RWPE2 (cell line): ENCODE measurements at regions not wholly inside any gene's neighbourhood (a gene's known extent, or its start where the extent isn't known, plus 50 kb on each side); places are given as distances from the start of the nearest gene placed in this dataset.

Source experiments
- ATAC-seq: fragments of 200-7000 bp; cut with Tn5 transposase; 3 replicates; pipeline ENCODE4 v1.9.1; 2021; ENCODE audit warnings: low read depth
- DNase-seq: peaks from one replicate; pipeline ENCODE4 v3.0.0-alpha.2; 2020; ENCODE audit warnings: low spot score
- H3K27ac ChIP-seq: fragments of 450-650 bp; 2 replicates; pipeline ENCODE4 v1.5.1; 2017; ENCODE audit warnings: mild to moderate bottlenecking; ENCODE audit not compliant: poor library complexity, severe bottlenecking
- H3K27me3 ChIP-seq: fragments of 250-450 bp; sonication (Bioruptor Pico); 2 replicates; pipeline ENCODE4 v1.5.1; 2021; ENCODE audit warnings: mild to moderate bottlenecking, moderate library complexity; ENCODE audit not compliant: insufficient read depth, poor library complexity, severe bottlenecking
- H3K36me3 ChIP-seq: fragments of 250-450 bp; sonication (Bioruptor Pico); 2 replicates; pipeline ENCODE4 v1.5.1; 2020; ENCODE audit warnings: low read depth, mild to moderate bottlenecking, moderate library complexity
- H3K4me1 ChIP-seq: fragments of 250-450 bp; sonication (Bioruptor Pico); 2 replicates; pipeline ENCODE4 v1.5.1; 2021; ENCODE audit warnings: mild to moderate bottlenecking, moderate library complexity; ENCODE audit not compliant: insufficient read depth, poor library complexity, severe bottlenecking
- H3K4me3 ChIP-seq: fragments of 250-450 bp; sonication (Bioruptor Pico); 2 replicates; pipeline ENCODE4 v1.5.1; 2021; ENCODE audit warnings: mild to moderate bottlenecking, moderate library complexity; ENCODE audit not compliant: severe bottlenecking
- H3K9me3 ChIP-seq: fragments of 250-450 bp; sonication (Bioruptor Pico); 2 replicates; pipeline ENCODE4 v1.5.1; 2021; ENCODE audit warnings: mild to moderate bottlenecking, moderate library complexity; ENCODE audit not compliant: severe bottlenecking
- TF ChIP-seq, protein P1 (sequence below): fragments of 450-650 bp; IDR thresholded peaks from one replicate; pipeline ENCODE4 v1.5.1; 2017; ENCODE audit warnings: mild to moderate bottlenecking, moderate library complexity; ENCODE audit not compliant: poor library complexity, severe bottlenecking

GRCh38 chr3:147937341-147937740 is 528.2 kb downstream of the ZIC1 start:
- TF ChIP-seq, protein P1, sequence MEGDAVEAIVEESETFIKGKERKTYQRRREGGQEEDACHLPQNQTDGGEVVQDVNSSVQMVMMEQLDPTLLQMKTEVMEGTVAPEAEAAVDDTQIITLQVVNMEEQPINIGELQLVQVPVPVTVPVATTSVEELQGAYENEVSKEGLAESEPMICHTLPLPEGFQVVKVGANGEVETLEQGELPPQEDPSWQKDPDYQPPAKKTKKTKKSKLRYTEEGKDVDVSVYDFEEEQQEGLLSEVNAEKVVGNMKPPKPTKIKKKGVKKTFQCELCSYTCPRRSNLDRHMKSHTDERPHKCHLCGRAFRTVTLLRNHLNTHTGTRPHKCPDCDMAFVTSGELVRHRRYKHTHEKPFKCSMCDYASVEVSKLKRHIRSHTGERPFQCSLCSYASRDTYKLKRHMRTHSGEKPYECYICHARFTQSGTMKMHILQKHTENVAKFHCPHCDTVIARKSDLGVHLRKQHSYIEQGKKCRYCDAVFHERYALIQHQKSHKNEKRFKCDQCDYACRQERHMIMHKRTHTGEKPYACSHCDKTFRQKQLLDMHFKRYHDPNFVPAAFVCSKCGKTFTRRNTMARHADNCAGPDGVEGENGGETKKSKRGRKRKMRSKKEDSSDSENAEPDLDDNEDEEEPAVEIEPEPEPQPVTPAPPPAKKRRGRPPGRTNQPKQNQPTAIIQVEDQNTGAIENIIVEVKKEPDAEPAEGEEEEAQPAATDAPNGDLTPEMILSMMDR = no peak
- no peak for ATAC-seq
- DNase-seq = no peak
- Histone ChIP-seq H3K4me3 (no peak overlapping the region), H3K36me3 (no peaks in the 10 kb centered on the region), H3K27me3 (peaks cover 3% of the 10 kb centered on the region), H3K4me1 (no peaks in the 10 kb centered on the region), H3K9me3 (no peaks in the 10 kb centered on the region), H3K27ac (no peak overlapping the region)

DNA sequence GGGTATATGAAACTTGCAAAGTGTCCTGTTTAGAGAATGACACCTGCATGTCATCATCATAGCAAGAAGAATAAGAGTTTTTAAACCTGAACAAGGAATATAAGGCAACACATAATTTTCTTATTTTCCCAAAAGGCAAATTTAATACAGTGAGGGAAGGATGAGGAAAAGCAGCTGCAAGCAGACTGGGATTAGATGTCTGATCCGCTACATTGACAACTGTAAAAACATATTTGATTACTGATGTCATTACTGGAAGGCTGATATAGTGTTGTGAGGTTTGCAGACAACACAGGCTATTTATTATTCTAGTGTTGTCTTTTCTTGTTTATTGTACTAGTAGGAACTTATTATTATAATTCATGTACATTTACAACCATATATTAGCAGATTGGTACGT is 528.7 kb downstream of the ZIC1 start:
- no peak for ATAC-seq
- Histone ChIP-seq H3K27ac (no peak overlapping the region), H3K9me3 (no peaks in the 10 kb centered on the region), H3K4me3 (no peak overlapping the region), H3K4me1 (no peaks in the 10 kb centered on the region), H3K27me3 (peaks cover 3% of the 10 kb centered on the region), H3K36me3 (no peaks in the 10 kb centered on the region)
- DNase-seq = no peak
- TF ChIP-seq, protein P1 = no peak

GRCh38 chr3:147939425-147939824 is 530.3 kb downstream of the ZIC1 start:
- Histone ChIP-seq H3K4me1 (peaks cover 14% of the 10 kb centered on the region), H3K9me3 (no peaks in the 10 kb centered on the region), H3K27ac (no peak overlapping the region), H3K36me3 (no peaks in the 10 kb centered on the region), H3K27me3 (peaks cover 3% of the 10 kb centered on the region), H3K4me3 (no peak overlapping the region)
- DNase-seq (no peak), ATAC-seq (no peak)
- TF ChIP-seq, protein P1 = no peak

GRCh38 chr3:147939839-147940238 is 530.7 kb downstream of the ZIC1 start:
- peaks cover 14% of the 10 kb centered on the region for H3K4me1 ChIP-seq
- no peaks in the 10 kb centered on the region for H3K36me3 ChIP-seq
- H3K27me3 ChIP-seq = peaks cover 3% of the 10 kb centered on the region
- ATAC-seq (no peak), DNase-seq (no peak)
- H3K9me3 ChIP-seq = no peaks in the 10 kb centered on the region
- no peak overlapping the region for H3K4me3 ChIP-seq
- H3K27ac ChIP-seq = no peak overlapping the region
- TF ChIP-seq, protein P1 = no peak

DNA sequence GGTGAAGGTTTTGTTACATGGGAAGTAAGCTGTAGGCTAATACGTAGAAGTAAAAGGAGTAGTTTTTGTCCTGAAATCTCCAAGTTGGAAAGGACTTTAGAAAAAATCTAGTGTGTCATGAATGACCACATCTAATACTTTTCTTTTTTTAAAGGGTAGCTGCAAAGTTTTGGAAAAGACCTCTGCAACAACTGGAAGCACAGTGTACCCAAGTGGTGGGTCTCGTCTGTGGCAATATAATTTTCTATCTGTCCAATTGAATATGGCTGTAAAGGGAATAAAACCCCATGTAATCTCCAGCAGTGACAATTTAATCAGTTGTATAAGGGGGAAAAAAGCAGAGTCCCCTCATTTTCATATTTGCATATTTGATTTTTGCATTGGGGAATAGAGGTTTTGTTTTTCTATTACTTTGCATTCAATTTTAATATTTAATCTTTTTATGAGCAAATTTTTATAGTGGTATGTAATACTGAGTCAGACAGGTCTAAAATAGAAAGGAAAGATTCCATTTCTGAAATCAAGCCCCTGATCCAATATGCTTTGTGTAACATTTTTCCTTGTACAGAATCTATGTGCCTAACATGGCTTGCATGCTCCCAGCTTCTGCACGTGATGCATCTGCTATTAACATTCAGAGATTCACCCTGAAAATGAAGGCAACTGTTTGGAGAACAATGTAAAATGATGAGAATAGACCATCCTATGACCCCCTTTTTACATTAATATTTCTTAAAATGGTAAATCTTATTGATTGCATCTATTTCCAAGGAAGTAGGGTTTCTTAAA is 531.4 kb downstream of the ZIC1 start:
- TF ChIP-seq, protein P1 = no peak
- no peaks in the 10 kb centered on the region for H3K36me3 ChIP-seq
- no peak for ATAC-seq
- DNase-seq = no peak
- H3K4me3 ChIP-seq = no peak overlapping the region
- no peak overlapping the region for H3K27ac ChIP-seq
- no peaks in the 10 kb centered on the region for H3K9me3 ChIP-seq
- H3K27me3 ChIP-seq = peaks cover 3% of the 10 kb centered on the region
- peaks cover 14% of the 10 kb centered on the region for H3K4me1 ChIP-seq
